H1 (cell line): ENCODE measurements at regions not wholly inside any gene's neighbourhood (a gene's known extent, or its start where the extent isn't known, plus 50 kb on each side); places are given as distances from the start of the nearest gene placed in this dataset.

Experiments used
- CTCF ChIA-PET: fragments of 300-600 bp; sonication (Branson Sonifier 250); formaldehyde crosslinking; loops from one replicate; lab custom pipeline; 2021; ENCODE audit not compliant: partially characterized antibody; lab: Charles Lee
- POLR2A ChIA-PET: fragments of 300-600 bp; sonication (Branson Sonifier 250); formaldehyde crosslinking; loops from one replicate; lab custom pipeline; 2021; ENCODE audit warnings: inconsistent platforms; ENCODE audit not compliant: partially characterized antibody; lab: Charles Lee
- DNase-seq, 2 experiments: peaks; one replicate each; pipeline versions ENCODE4 v3.0.0 to v3.0.0-alpha.2; 2010 to 2022; ENCODE audit warnings: low spot score in 2 of 2, low read depth in 1 of 2, mixed read lengths in 1 of 2
- FAIRE-seq: peaks from 2 replicates; lab custom pipeline; 2011; peaks lifted over from hg19 to GRCh38; lab: Jason Lieb, UNC
- H2AFZ ChIP-seq: 2 replicates; pipeline ENCODE4 v1.8.1; 2012; ENCODE audit warnings: low read length, inconsistent platforms
- H2AK5ac ChIP-seq: 2 replicates; pipeline ENCODE4 v1.6.1; 2013; ENCODE audit warnings: low read depth, low read length
- H2BK120ac ChIP-seq: replicated peaks from 2 replicates; pipeline ENCODE3; 2013; ENCODE audit warnings: low read depth, low read length, inconsistent platforms
- H2BK12ac ChIP-seq: 2 replicates; pipeline ENCODE4 v1.6.1; 2013; ENCODE audit warnings: low read depth, low read length
- H2BK15ac ChIP-seq: 2 replicates; pipeline ENCODE4 v1.6.1; 2013; ENCODE audit warnings: low read length
- H2BK20ac ChIP-seq: 2 replicates; pipeline ENCODE4 v1.6.1; 2013; ENCODE audit warnings: low read length
- H2BK5ac ChIP-seq: 2 replicates; pipeline ENCODE4 v1.6.1; 2013; ENCODE audit warnings: low read depth, low read length
- H3K14ac ChIP-seq: 2 replicates; pipeline ENCODE4 v1.6.1; 2013; ENCODE audit warnings: inconsistent platforms; ENCODE audit not compliant: insufficient read length
- H3K18ac ChIP-seq: 2 replicates; pipeline ENCODE4 v1.6.1; 2013; ENCODE audit warnings: low read length; ENCODE audit errors: extremely low read depth
- H3K23ac ChIP-seq: 2 replicates; pipeline ENCODE4 v1.6.1; 2013; ENCODE audit warnings: inconsistent platforms; ENCODE audit not compliant: insufficient read length
- H3K23me2 ChIP-seq: 2 replicates; pipeline ENCODE4 v1.6.1; 2013; ENCODE audit warnings: low read depth, low read length
- H3K27ac ChIP-seq: 2 replicates; pipeline ENCODE4 v1.6.1; 2011; ENCODE audit warnings: low read depth, low read length, inconsistent platforms
- H3K27me3 ChIP-seq, 4 experiments: replicated peaks in 1 of 4; 1 replicate in 1 of 4; 2 replicates in 3 of 4; pipeline versions ENCODE4 v1.6.1 to v1.8.1; 2011 to 2013; ENCODE audit warnings: low read length in 3 of 4, mild to moderate bottlenecking in 3 of 4, inconsistent platforms in 2 of 4, mixed read lengths in 2 of 4, moderate library complexity in 1 of 4; ENCODE audit not compliant: control insufficient read depth in 3 of 4, insufficient read depth in 3 of 4; ENCODE audit errors: extremely low read depth in 1 of 4
- H3K36me3 ChIP-seq, 4 experiments: 2 replicates each; pipeline versions ENCODE4 v1.6.1 to v1.8.1; 2011 to 2013; ENCODE audit warnings: mild to moderate bottlenecking in 4 of 4, low read length in 3 of 4, moderate library complexity in 2 of 4, control low read depth in 1 of 4, inconsistent platforms in 1 of 4; ENCODE audit not compliant: insufficient read depth in 4 of 4, control insufficient read depth in 2 of 4
- H3K4ac ChIP-seq: replicated peaks from 2 replicates; pipeline ENCODE3; 2013; ENCODE audit warnings: low read length, low read depth, mixed read lengths, inconsistent platforms; ENCODE audit not compliant: insufficient read length
- H3K4me1 ChIP-seq, 4 experiments: replicated peaks in 1 of 4; 1 replicate in 1 of 4; 2 replicates in 3 of 4; pipeline versions ENCODE4 v1.6.1 to v1.8.1; 2011 to 2013; ENCODE audit warnings: low read length in 3 of 4, inconsistent platforms in 2 of 4, mixed read lengths in 1 of 4; ENCODE audit not compliant: insufficient read depth in 4 of 4, control insufficient read depth in 3 of 4
- H3K4me2 ChIP-seq, 2 experiments: 2 replicates each; pipeline versions ENCODE4 v1.6.1 to v1.8.1; 2011 to 2013; ENCODE audit warnings: low read depth in 2 of 2, low read length in 2 of 2, control low read depth in 1 of 2, inconsistent platforms in 1 of 2, mild to moderate bottlenecking in 1 of 2; ENCODE audit not compliant: insufficient read depth in 1 of 2
- H3K4me3 ChIP-seq, 4 experiments: fragments of 200-600, 300-600 bp in 1 of 4; sonication (generic), shearing (Covaris generic), sonication (Bioruptor Twin) in 1 of 4; 2 replicates each; pipeline versions ENCODE4 v1.5.1 to v1.8.1; 2011 to 2016; ENCODE audit warnings: low read length in 4 of 4, low read depth in 3 of 4, control low read depth in 2 of 4, inconsistent platforms in 2 of 4, mild to moderate bottlenecking in 2 of 4, mixed read lengths in 1 of 4, moderate library complexity in 1 of 4; ENCODE audit not compliant: insufficient read depth in 2 of 4; ENCODE audit errors: extremely low read depth in 1 of 4
- H3K56ac ChIP-seq: replicated peaks from 2 replicates; pipeline ENCODE3; 2013; ENCODE audit warnings: low read depth, mild to moderate bottlenecking, mixed read lengths, low read length, inconsistent platforms; ENCODE audit not compliant: insufficient read length
- H3K79me1 ChIP-seq: 2 replicates; pipeline ENCODE4 v1.6.1; 2013; ENCODE audit warnings: low read depth, low read length, control low read depth
- H3K79me2 ChIP-seq, 2 experiments: 2 replicates each; pipeline versions ENCODE4 v1.6.1 to v1.8.1; 2012 to 2013; ENCODE audit warnings: low read length in 2 of 2, mild to moderate bottlenecking in 2 of 2, inconsistent platforms in 1 of 2; ENCODE audit not compliant: insufficient read depth in 2 of 2, control insufficient read depth in 1 of 2
- H3K9ac ChIP-seq, 4 experiments: replicated peaks in 1 of 4; 1 replicate in 1 of 4; 2 replicates in 3 of 4; pipeline versions ENCODE4 v1.6.1 to v1.8.1; 2011 to 2013; ENCODE audit warnings: low read depth in 3 of 4, low read length in 3 of 4, control low read depth in 2 of 4, mild to moderate bottlenecking in 2 of 4, moderate library complexity in 2 of 4, inconsistent platforms in 1 of 4; ENCODE audit errors: extremely low read depth in 1 of 4
- H3K9me3 ChIP-seq, 2 experiments: 2 replicates each; pipeline versions ENCODE4 v1.6.1 to v1.8.1; 2012 to 2013; ENCODE audit warnings: mild to moderate bottlenecking in 2 of 2, moderate library complexity in 2 of 2, control low read depth in 1 of 2, inconsistent platforms in 1 of 2, low read depth in 1 of 2, low read length in 1 of 2, mixed read lengths in 1 of 2; ENCODE audit not compliant: insufficient read depth in 2 of 2
- H4K20me1 ChIP-seq, 2 experiments: replicated peaks in 1 of 2; 2 replicates each; pipeline versions ENCODE3 to v1.8.1; 2011 to 2013; ENCODE audit warnings: inconsistent platforms in 2 of 2, low read length in 2 of 2, mild to moderate bottlenecking in 1 of 2; ENCODE audit not compliant: insufficient read depth in 2 of 2, control insufficient read depth in 1 of 2
- H4K5ac ChIP-seq: 2 replicates; pipeline ENCODE4 v1.6.1; 2013; ENCODE audit warnings: low read length, low read depth, mixed read lengths, inconsistent platforms; ENCODE audit not compliant: insufficient read length
- H4K8ac ChIP-seq: 2 replicates; pipeline ENCODE4 v1.8.0; 2013; ENCODE audit warnings: mild to moderate bottlenecking, moderate library complexity, low read length, inconsistent platforms; ENCODE audit not compliant: insufficient read depth; ENCODE audit errors: extremely low read depth
- H4K91ac ChIP-seq: replicated peaks from 2 replicates; pipeline ENCODE3; 2013; ENCODE audit warnings: low read length, mixed read lengths, inconsistent platforms; ENCODE audit not compliant: insufficient read length
- BRCA1 ChIP-seq: IDR thresholded peaks from 2 replicates; pipeline ENCODE4 v1.6.1; 2012; ENCODE audit warnings: low read depth, low read length, improper control_type of control experiment
- CBX8 ChIP-seq: fragments of 300-800, 300-1000 bp; sonication (generic); IDR thresholded peaks from 2 replicates; pipeline ENCODE4 v1.7.1; 2016; ENCODE audit warnings: low read depth, low read length, borderline replicate concordance
- CREB1 ChIP-seq: IDR thresholded peaks from 2 replicates; pipeline ENCODE4 v1.6.1; 2012; ENCODE audit warnings: inconsistent platforms
- EP300 ChIP-seq, 2 experiments: IDR thresholded peaks; 1 replicate in 1 of 2; 2 replicates in 1 of 2; pipeline ENCODE4 v1.6.1; 2011 to 2012; ENCODE audit warnings: low read depth in 2 of 2, low read length in 2 of 2, mild to moderate bottlenecking in 2 of 2, borderline replicate concordance in 1 of 2, inconsistent platforms in 1 of 2, moderate library complexity in 1 of 2
- GTF2F1 ChIP-seq: IDR thresholded peaks from 2 replicates; pipeline ENCODE4 v1.6.1; 2012; ENCODE audit warnings: low read depth, low read length, improper control_type of control experiment, borderline replicate concordance
- KDM1A ChIP-seq: fragments of 200-600, 300-600 bp; sonication (generic); IDR thresholded peaks from 2 replicates; pipeline ENCODE4 v1.7.1; 2016; ENCODE audit warnings: mild to moderate bottlenecking, low read length, borderline replicate concordance
- KDM5A ChIP-seq: fragments of 200-600 bp; IDR thresholded peaks from 2 replicates; pipeline ENCODE4 v1.7.1; 2012; ENCODE audit warnings: mild to moderate bottlenecking, low read length, inconsistent platforms, mixed read lengths
- RXRA ChIP-seq: IDR thresholded peaks from 2 replicates; pipeline ENCODE4 v1.6.1; 2011; ENCODE audit warnings: low read depth, mild to moderate bottlenecking, low read length, moderate library complexity; ENCODE audit not compliant: insufficient read depth
- SIRT6 ChIP-seq: IDR thresholded peaks from one replicate; pipeline ENCODE4 v1.7.1; 2012; ENCODE audit warnings: low read length, inconsistent platforms
- SP1 ChIP-seq: IDR thresholded peaks from 2 replicates; pipeline ENCODE4 v1.6.1; 2011; ENCODE audit warnings: low read depth, low read length
- SP2 ChIP-seq: IDR thresholded peaks from 2 replicates; pipeline ENCODE4 v1.6.1; 2012; ENCODE audit warnings: mild to moderate bottlenecking, low read length, inconsistent platforms
- SUZ12 ChIP-seq: fragments of 200-600 bp; sonication (generic); IDR thresholded peaks from 2 replicates; pipeline ENCODE4 v1.6.1; 2012; ENCODE audit warnings: mild to moderate bottlenecking, inconsistent platforms, low read length, moderate library complexity, mixed read lengths
- TCF12 ChIP-seq: IDR thresholded peaks from 2 replicates; pipeline ENCODE4 v1.6.1; 2011; ENCODE audit warnings: low read depth, mild to moderate bottlenecking, low read length
- WGBS, 2 experiments: shearing (Covaris generic) in 1 of 2; methylation state at CpG; one replicate each; pipeline versions ENCODE4 v1.1.6 to v1.1.7; 2013 to 2015; ENCODE audit warnings: low lambda C conversion rate in 2 of 2, mixed read lengths in 2 of 2, inconsistent platforms in 1 of 2, low coverage in 1 of 2, missing lambda C conversion rate in 1 of 2; ENCODE audit not compliant: insufficient replicate concordance in 2 of 2, insufficient coverage in 1 of 2, insufficient read length in 1 of 2; ENCODE audit errors: extremely low coverage in 1 of 2, missing lambda C conversion rate in 1 of 2; 5-methylcytosine and 5-hydroxymethylcytosine counted together
- TF ChIP-seq, protein P1 (sequence below): IDR thresholded peaks from 2 replicates; pipeline ENCODE4 v1.6.1; 2012; ENCODE audit warnings: inconsistent platforms

GRCh38 chr20:23141450-23142161 is 55.5 kb upstream of the CD93 start:
- no peak overlapping the region for H3K4me3 ChIP-seq
- no peaks in the 10 kb centered on the region for H3K27me3 ChIP-seq
- H2BK12ac ChIP-seq: no peak overlapping the region
- no peak overlapping the region for H3K14ac ChIP-seq
- no peaks in the 10 kb centered on the region for H4K20me1 ChIP-seq
- 88% methylated on average over 10 of the region's 10 CpGs; no CpG with 5 or more reads in 1 of the 2 experiments for WGBS, 2 experiments
- H2AFZ ChIP-seq: no peak overlapping the region
- no peak overlapping the region for H4K5ac ChIP-seq
- POLR2A ChIA-PET: no interaction called here
- H2AK5ac ChIP-seq: no peak overlapping the region
- H3K36me3 ChIP-seq: no peaks in the 10 kb centered on the region
- H3K79me1 ChIP-seq: no peaks in the 10 kb centered on the region
- no peaks in the 10 kb centered on the region; the same call in 1 of the 2 replicates for H3K23me2 ChIP-seq
- H3K56ac ChIP-seq: no peak overlapping the region
- no peak overlapping the region for H3K4ac ChIP-seq
- no peak overlapping the region for H3K23ac ChIP-seq
- no peak overlapping the region for H3K9ac ChIP-seq
- H2BK5ac ChIP-seq: no peak overlapping the region
- H3K79me2 ChIP-seq: no peaks in the 10 kb centered on the region
- no peak overlapping the region for H2BK120ac ChIP-seq
- H3K4me2 ChIP-seq: no peak overlapping the region
- no peak overlapping the region for H3K27ac ChIP-seq
- H3K18ac ChIP-seq: no peak overlapping the region
- peaks cover 0 to 3% (median 0%) of the 10 kb centered on the region in 4 experiments; a peak in 1 of 7 replicates for H3K4me1 ChIP-seq
- no peak for DNase-seq
- H3K9me3 ChIP-seq: no peaks in the 10 kb centered on the region
- peak overlapping the region; percentile 46; the same call in 1 of the 2 replicates for H2BK15ac ChIP-seq
- H2BK20ac ChIP-seq: no peak overlapping the region
- H4K8ac ChIP-seq: no peak overlapping the region
- no peak for FAIRE-seq
- CTCF ChIA-PET: interaction anchor here (0.9 to 1.5 kb wide), 5 partner anchors 9 to 198 kb away, joined by 3 to 5 read pairs (median 3); no protein-coding TSS in a partner anchor
- H4K91ac ChIP-seq: no peak overlapping the region
- no peak for TF ChIP-seq TCF12
- TF ChIP-seq CBX8: no peak
- no peak for TF ChIP-seq SIRT6
- TF ChIP-seq SP2: no peak
- no peak for TF ChIP-seq RXRA
- TF ChIP-seq BRCA1: no peak
- TF ChIP-seq, protein P1, sequence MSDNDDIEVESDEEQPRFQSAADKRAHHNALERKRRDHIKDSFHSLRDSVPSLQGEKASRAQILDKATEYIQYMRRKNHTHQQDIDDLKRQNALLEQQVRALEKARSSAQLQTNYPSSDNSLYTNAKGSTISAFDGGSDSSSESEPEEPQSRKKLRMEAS: no peak
- TF ChIP-seq SP1: no peak
- TF ChIP-seq CREB1: no peak
- TF ChIP-seq KDM1A: no peak
- no peak for TF ChIP-seq GTF2F1
- TF ChIP-seq EP300 (IDR thresholded peaks at IDR 0.05; ENCODE audit: borderline replicate concordance in 1 of 2, low read depth in 2 of 2, low read length in 2 of 2): no peak
- no peak for TF ChIP-seq SUZ12
- TF ChIP-seq KDM5A: no peak
